ENCODE measurements at regions not wholly inside any gene's neighbourhood (a gene's known extent, or its start where the extent isn't known, plus 50 kb on each side); places are given as distances from the start of the nearest gene placed in this dataset.

DNA sequence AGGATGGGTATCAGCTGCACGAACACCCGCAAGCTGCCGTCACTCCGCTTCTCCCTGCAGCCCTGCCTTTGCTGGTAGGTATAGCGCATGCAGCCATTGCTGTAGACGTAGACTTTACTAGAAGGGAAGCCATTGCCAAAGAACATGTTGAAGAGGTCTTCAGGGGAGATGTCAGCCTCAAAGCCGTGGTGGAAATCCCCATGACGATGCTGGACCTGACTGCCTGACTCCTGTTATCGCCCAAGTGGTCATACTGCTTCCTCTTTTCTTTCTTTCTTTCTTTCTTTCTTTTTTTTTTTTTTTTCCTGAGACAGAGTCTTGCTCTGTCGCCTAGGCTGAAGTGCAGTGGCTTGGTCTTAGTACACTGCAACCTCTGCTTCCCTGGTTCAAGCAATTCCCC, 68.7 kb upstream of the SPRED2 start:
- no peak for DNase-seq (ENCODE audit: low spot score in 2 of 2)
- intact Hi-C loops (cut with DNase I), result no loop called here
- Histone ChIP-seq H3K36me3 (no peaks in the 10 kb centered on the region), H3K4me3 (no peak overlapping the region), H3K4me1 (no peaks in the 10 kb centered on the region), H3K27me3 (no peaks in the 10 kb centered on the region), H3K9me3 (no peaks in the 10 kb centered on the region), H3K27ac (no peak overlapping the region)
- TF ChIP-seq, protein P1, sequence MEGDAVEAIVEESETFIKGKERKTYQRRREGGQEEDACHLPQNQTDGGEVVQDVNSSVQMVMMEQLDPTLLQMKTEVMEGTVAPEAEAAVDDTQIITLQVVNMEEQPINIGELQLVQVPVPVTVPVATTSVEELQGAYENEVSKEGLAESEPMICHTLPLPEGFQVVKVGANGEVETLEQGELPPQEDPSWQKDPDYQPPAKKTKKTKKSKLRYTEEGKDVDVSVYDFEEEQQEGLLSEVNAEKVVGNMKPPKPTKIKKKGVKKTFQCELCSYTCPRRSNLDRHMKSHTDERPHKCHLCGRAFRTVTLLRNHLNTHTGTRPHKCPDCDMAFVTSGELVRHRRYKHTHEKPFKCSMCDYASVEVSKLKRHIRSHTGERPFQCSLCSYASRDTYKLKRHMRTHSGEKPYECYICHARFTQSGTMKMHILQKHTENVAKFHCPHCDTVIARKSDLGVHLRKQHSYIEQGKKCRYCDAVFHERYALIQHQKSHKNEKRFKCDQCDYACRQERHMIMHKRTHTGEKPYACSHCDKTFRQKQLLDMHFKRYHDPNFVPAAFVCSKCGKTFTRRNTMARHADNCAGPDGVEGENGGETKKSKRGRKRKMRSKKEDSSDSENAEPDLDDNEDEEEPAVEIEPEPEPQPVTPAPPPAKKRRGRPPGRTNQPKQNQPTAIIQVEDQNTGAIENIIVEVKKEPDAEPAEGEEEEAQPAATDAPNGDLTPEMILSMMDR (IDR thresholded peaks at IDR 0.05), result no peak

DNA sequence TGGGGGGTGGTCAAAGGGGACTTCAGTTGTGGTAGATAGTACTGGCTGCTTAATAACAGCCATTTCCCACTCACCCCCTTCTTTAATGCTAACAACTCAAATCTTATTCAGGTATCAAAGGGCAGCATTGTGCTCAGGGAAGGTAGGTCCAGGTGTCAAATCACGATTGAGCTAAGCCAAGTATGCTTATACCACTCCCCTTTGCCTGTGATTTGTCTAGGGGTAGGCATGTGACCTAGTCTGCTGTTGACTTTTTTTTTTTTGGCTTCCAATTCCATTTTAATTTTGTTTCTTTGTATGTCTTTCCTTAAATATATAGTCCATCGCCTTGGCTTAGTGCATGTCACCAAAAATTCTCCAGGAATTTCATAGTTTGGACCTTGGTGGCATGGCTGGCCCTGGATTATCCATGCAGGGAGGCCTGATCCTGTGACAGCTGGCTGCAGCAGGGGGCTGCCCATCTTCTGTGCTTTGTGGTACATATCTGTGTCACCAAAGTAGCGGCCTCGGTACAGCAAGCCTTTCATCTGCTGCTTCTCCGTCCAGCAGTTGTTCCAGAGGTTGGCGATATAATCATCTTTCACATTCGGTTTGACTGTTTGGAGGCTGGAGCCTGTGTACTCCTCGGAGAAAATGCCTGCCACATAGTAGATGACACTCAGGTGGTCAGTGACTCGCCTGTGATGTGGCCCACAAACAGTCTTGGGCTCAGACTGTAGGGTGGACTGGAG, 68.1 kb upstream of the SPRED2 start:
- H3K9me3 ChIP-seq, result no peaks in the 10 kb centered on the region
- TF ChIP-seq, protein P1 (IDR thresholded peaks at IDR 0.05), result no peak
- no peak for DNase-seq (ENCODE audit: low spot score in 2 of 2)
- no peak overlapping the region for H3K4me3 ChIP-seq
- no peaks in the 10 kb centered on the region for H3K27me3 ChIP-seq
- H3K36me3 ChIP-seq, result no peaks in the 10 kb centered on the region
- intact Hi-C loops (cut with DNase I), result no loop called here
- H3K4me1 ChIP-seq, result no peaks in the 10 kb centered on the region
- H3K27ac ChIP-seq, result no peak overlapping the region

DNA sequence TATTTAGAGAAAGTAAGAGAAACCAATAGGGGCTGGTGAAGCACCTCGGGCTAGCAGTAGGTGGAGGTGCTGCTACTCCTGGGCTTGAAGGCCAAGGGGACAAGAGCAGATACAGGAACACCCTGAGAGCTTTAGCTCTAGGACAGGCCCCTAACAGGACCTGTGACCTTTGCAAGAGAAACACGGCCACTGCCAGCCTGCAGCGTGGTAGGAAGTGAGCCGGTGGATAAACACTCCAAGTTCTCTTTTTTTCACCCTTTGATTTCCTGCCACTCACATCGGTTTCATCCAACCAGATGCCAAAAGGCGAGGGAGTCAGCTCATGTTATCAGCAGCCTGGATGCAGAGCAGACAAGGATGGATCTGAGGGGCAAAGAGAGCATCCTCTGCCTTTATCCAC, 66.8 kb upstream of the SPRED2 start:
- no peaks in the 10 kb centered on the region for H3K36me3 ChIP-seq
- no peaks in the 10 kb centered on the region for H3K4me1 ChIP-seq
- intact Hi-C loops (cut with DNase I), result no loop called here
- no peaks in the 10 kb centered on the region for H3K9me3 ChIP-seq
- no peaks in the 10 kb centered on the region for H3K27me3 ChIP-seq
- H3K27ac ChIP-seq, result no peak overlapping the region
- no peak overlapping the region for H3K4me3 ChIP-seq
- TF ChIP-seq, protein P1 (IDR thresholded peaks at IDR 0.05), result no peak
- no peak for DNase-seq (ENCODE audit: low spot score in 2 of 2)

DNA sequence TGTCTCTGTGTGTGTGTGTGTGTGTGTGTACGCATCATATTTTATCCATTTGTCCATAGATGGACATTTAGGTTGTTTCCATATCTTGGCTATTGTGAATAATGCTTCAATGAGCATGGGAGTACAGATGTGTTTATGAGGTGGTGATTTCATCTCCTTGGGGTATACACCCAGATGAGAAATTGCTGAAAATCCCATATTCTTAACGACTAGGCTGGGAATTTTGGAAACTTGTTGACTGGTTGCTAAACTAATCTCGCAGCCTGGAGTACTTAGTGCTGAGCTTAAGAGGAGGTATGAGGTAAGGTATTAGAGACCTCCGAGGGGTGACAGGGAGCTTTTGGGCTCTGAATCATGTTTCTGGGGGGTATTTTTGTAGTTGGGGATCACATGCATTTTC, 66.0 kb upstream of the SPRED2 start:
- intact Hi-C loops (cut with DNase I), result no loop called here
- no peaks in the 10 kb centered on the region for H3K36me3 ChIP-seq
- H3K9me3 ChIP-seq, result no peaks in the 10 kb centered on the region
- H3K27ac ChIP-seq, result no peak overlapping the region
- no peaks in the 10 kb centered on the region for H3K27me3 ChIP-seq
- no peak for DNase-seq (ENCODE audit: low spot score in 2 of 2)
- H3K4me1 ChIP-seq, result no peaks in the 10 kb centered on the region
- TF ChIP-seq, protein P1 (IDR thresholded peaks at IDR 0.05), result no peak
- no peak overlapping the region for H3K4me3 ChIP-seq

DNA sequence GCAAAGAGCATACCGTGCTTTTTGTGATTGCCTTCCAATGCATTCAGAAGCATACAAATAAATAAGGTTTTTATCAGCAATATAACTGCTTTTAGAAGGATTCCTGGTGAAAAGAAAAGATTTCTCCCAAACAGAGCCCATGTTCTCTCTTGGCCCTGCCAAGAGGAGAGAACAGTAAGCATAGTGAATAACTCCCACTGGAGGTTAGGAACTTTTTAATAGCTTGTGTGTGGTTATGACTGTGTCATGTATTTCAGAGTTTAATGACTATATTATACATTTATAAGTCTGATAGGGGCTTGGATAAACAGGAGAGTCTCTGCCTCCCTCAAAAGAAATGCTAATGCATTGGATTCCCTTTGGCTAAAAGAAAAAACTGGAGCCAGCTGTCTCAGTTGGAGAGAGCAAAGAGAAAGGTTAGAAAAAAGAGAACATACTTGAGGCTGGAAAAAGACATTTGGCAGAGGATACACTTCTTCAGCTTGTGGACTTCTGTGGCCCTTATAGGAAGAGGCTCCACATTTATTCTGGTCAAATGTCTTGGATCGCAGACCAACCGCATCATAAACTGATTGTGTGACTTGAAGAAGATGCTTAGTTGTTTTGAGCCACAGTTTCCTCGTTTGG, 63.0 kb upstream of the SPRED2 start:
- TF ChIP-seq, protein P1 (IDR thresholded peaks at IDR 0.05), result no peak
- H3K27me3 ChIP-seq, result no peaks in the 10 kb centered on the region
- H3K36me3 ChIP-seq, result no peaks in the 10 kb centered on the region
- H3K4me3 ChIP-seq, result no peak overlapping the region
- H3K27ac ChIP-seq, result no peak overlapping the region
- intact Hi-C loops (cut with DNase I), result no loop called here
- no peak for DNase-seq (ENCODE audit: low spot score in 2 of 2)
- no peaks in the 10 kb centered on the region for H3K9me3 ChIP-seq
- H3K4me1 ChIP-seq, result no peaks in the 10 kb centered on the region

Measured in ascending aorta (tissue), 2 donors.